HG02970 (cell line): ENCODE measurements at regions not wholly inside any gene's neighbourhood (a gene's known extent, or its start where the extent isn't known, plus 50 kb on each side); places are given as distances from the start of the nearest gene placed in this dataset.
"Not testable (repeated sequence)": the region's sequence is repeated elsewhere in the genome, so short reads cannot be mapped to it uniquely, and the experiment has no call there.

Experiments
- ATAC-seq: cut with Tn5 transposase; IDR thresholded peaks from one replicate; pipeline ENCODE4 v1.9.1; 2021; ENCODE audit warnings: mild to moderate bottlenecking, moderate library complexity, moderate number of reproducible peaks; ENCODE audit not compliant: unreplicated experiment, low FRiP score

DNA sequence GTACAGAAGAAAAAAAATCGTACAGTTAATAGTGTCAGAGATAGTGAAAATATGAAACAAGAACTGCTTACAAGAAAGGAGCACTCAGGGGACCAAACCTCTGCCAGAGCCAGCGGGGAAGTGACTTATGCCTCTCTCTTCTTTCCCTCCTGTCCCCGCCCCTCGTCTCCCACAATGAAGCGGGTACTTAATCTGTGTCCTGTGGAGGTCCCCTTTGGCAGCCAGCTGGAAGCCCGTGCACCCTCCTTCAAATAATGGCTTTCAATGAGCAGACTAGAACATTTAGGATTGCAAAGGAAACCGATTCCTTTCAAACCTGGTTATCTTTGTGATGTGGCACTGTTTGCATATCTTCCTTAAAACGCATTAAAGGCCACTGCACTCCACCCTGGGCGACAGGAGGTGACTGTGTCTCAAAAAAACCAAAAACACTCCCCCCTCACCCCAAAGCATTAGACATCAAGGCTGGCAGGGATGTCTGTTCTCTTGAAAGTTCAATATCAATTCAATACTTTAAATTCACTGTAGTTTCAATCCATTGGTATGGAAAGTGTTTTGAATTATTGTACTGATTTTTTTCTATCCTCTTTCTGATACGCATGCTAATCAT is 51.7 kb downstream of the PPIAL4C start:
- not testable (repeated sequence) for ATAC-seq

DNA sequence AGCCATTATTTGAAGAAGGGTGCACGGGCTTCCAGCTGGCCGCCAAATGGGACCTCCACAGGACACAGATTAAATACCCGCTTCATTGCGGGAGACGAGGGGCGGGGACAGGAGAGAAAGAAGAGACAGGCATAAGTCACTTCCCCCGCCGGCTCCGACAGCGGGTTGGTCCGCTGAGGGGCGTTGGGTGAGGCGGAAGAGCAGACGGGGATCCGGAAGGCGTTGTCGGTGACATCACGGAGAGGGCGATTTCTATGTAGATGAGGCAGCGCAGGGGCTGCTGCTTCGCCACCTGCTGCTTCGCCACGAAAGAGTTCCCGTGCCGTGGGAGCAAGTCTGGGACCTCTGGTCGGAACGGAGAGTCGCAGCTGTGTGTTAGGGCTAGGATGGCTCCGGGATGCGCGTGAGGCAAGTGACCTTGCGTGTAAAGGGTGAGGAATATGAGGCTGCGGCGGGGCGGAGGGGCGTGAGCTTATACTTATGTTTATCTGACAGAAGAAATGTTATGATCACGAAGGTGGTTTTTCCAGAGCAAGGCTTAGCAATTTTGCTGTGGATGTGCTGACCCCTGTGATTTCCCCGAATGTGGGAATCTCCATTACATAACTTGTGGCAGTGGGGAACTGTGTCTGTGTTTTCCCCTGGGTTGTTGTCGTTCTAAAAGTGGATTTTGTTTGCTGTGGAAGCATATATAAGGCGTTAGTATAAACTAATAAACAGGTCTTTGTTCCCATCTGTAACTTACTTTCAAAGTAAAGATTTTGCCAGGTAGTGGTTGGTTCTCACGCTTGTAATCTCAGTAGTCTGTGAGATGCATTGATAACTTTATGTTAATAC is 52.9 kb downstream of the PPIAL4C start:
- ATAC-seq, result peak; percentile 69

GRCh38 chr1:149638481-149638880 is 54.8 kb downstream of the PPIAL4C start:
- not testable (repeated sequence) for ATAC-seq

GRCh38 chr1:149638901-149639658 is 55.4 kb downstream of the PPIAL4C start:
- not testable (repeated sequence) for ATAC-seq

- ATAC-seq, result not testable (repeated sequence)
Measured at GRCh38 chr1:149641179-149641578, 57.5 kb downstream of the PPIAL4C start.

- not testable (repeated sequence) for ATAC-seq
Measured at GRCh38 chr1:149644818-149645217, 61.2 kb downstream of the PPIAL4C start.

DNA sequence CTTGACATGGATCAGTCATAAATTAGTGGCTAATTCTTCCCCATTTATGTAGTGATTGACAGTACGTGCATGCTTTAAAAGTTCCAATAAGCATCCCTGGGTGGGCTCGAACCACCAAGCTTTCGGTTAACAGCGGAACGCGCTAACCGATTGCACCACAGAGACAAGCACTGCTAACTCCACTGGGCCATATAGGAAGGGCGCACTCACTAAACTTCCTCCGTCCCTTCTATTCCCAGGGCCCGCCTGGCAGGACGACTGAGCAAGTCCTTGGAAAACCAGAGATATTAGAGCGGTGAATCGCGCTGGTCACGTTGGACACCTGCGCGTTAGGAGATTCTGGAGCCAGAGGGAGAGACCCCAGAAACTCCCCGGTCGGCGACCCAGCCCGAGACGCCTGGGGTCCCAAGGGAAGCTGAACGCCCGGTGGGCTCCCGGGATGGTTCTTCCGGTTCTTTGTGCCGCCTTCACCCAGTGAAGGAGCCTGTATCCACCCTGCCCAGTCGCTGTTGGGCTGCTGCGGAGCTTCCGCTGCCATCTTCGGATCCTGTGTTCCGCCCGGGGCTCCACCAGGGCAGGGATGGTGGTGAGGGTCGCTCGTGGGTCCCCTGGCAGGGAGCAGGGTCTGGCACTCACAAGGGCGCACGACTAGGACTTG is 62.8 kb downstream of the PPIAL4C start:
- ATAC-seq, result not testable (repeated sequence)

GRCh38 chr1:149647018-149647373 is 63.3 kb downstream of the PPIAL4C start:
- not testable (repeated sequence) for ATAC-seq

DNA sequence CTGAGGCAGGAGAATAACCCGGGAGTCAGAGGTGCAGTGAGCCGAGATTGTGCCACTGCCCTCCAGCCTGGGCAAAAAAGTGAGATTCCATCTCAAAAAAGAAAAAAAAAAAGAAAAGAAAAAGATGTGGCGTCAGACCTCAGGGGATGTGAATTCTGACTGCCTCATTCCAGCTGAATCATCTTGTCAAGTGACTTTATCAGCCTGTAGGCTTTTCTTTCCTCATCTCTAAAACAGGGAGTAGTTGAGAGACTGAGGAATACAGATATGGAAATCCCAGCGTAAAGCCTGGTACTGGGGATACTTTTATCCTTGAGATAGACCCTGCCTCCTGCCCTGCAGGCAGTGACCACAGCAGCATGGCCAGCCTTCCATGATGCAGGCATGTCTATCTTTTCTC is 74.1 kb downstream of the PPIAL4C start:
- ATAC-seq, result not testable (repeated sequence)

DNA sequence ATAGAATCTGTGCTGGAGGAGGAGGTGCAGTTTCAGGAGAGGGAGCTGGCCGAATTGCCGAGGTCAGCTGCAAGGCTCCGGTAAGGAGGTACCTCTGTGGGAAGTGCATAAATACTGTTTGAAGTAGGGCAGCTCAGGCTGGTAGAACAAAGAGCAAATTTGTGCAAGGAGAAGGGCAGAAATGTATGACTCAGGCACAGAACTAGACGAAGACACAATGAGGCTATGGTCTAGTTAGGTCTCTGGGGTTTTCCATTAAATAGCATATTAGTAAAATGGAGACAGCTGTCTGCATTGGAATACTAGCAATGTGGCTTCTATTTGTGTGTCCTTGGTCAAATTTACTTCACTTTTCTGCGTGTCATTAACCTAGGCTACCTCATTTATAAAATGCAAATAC is 74.5 kb downstream of the PPIAL4C start:
- ATAC-seq, result not testable (repeated sequence)

DNA sequence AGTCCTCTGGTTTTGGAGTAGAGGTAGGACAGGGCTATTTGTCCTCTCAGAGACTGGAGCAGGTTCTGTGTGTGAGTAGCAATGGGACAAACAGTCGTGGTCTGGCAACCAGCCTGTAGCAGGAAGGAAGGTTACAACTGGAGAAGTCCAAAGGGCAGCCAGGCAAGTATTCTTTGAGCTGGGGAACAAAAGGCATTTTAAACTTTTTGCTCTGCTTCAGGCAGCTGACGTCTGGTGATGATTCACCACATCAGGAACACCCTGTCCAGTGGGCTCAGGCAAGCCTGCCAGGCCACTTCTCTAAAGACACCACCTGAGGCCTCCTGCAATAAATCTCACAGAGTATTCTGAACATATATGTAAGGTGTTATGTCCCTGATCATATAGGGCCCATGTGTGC is 81.0 kb downstream of the PPIAL4C start:
- ATAC-seq, result not testable (repeated sequence)

DNA sequence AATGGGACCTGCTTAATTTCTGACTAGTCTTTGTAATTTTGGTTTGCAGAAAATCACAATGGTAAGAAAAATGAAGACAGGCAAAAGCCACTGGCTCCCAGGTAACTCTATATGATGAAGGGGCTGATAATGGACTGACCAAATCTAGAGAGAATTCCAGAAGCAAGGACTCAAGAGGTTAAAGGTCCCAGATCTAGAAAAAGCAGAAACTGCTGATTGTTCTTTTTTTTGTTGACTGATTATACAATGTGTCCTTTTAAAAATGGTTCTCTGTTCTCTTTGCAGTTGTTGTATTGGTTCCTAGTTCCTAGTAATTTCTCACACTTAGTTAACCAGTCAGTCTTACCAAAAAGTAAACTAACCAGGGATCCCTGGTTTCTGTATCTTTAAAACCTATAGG is 81.4 kb downstream of the PPIAL4C start:
- ATAC-seq, result not testable (repeated sequence)

DNA sequence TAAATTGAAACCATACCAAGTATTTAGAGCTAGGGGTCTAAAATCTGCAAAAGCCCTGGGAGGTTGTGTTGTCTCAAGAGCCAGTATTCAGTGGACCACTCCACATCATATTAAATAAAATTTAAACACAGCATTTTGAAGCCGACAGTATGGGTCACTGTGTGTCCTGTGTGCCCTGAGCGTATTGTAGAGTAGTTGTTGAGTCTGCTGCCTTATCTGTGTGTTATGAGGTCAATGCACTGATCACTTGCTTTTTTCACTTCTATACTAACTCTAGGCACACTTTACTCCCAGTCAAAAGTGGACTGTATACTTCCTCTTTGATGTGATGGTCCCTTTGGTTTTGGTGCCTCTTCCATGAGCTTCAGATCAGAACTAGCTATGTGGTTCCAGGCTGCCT is 81.9 kb downstream of the PPIAL4C start:
- ATAC-seq, result not testable (repeated sequence)

- ATAC-seq, result not testable (repeated sequence)
Measured at GRCh38 chr1:149673231-149673909, 89.7 kb downstream of the PPIAL4C start.

DNA sequence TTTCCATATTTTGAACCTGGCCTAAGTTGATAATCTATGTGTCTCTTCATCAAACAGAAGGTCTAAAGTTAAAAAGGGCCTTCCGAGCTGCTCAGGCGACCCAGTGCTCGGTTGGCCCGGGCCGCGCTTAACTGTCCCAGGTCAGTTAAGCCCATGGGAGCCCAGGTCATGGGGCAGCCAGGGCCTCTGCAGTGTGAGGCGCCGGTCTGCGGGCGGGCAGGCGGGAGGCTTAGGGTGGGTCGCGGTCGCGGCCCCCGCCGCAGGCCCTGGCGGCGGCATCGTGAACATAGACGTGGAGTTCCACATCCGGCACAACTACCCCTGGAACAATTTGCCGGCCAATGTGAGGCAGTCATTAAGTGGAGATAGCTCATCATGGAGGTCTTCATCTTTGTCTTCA is 91.3 kb downstream of the PPIAL4C start:
- not testable (repeated sequence) for ATAC-seq

DNA sequence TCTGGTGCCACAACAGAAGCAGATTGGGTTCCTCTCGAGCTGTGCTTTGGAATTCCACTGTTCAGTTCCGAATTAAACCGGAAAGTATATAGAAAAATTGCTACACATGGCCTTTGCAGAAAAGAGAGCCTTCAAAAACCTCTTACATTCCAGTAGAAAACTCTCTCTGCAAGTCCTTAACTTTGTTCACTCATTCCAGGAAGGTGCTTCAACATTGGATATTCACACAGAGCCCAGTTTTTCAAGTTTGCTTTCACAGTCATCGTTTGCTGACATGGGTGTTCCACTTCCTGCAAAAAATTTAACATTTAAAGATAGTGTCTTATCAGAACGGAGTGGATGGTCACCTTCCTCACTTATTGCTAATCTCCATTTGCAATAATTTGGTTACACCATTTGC is 93.7 kb downstream of the PPIAL4C start:
- ATAC-seq, result not testable (repeated sequence)

- ATAC-seq, result not testable (repeated sequence)
Measured at GRCh38 chr1:149686593-149687238, 95.8 kb upstream of the FCGR1A start.

DNA sequence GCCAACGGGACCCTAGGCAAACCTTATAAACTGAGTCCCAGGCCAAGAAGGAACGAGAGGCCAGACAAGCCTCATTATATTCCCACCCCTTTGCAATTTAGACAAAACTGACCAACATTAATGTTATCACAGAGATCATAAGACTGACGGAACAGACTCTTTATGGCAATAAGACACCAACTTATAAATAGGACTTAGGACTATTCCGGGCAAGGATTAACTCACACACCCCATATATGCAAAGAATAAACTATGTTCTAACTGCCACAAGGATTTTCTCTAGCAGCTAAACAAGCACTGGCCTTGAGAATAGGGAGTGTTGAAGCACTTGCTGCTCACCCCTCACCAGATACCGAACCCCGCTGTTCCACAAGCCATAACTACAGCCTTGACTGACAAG is 91.1 kb upstream of the FCGR1A start:
- not testable (repeated sequence) for ATAC-seq

DNA sequence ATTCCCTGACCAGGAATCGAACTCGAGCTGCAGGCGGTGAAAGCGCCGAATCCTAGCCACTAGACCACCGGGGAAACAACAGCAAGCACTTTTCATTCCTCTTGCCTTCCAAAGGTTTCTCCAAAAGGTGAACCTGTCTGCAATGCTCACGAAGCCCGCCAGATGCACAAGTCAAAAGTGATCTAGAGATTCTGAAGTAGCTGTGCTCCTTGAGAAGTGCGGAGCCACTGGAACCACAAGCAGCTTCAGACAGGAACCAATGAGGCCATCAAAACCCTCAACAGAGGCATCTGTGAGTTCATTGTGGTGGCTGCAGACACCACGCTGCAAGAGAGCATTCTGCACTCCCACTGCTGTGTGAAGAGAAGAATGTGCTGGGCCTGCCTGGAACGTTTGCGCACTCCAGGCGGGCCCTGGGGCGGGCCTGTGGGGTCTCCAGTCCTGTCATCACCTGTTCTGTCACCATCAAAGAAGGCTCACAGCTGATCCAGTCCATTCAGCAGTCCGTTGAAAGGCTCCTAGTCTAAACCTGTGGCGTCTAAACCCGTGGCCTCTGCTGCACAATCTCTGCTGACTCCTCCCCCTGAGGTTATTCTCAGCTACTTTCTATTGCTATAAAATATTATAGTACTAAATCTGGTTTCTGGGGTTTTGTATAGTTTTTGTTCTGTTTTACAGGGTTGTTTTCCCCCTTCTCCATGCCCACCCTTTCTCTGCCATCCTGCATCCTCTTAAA is 89.5 kb upstream of the FCGR1A start:
- not testable (repeated sequence) for ATAC-seq
